ENCODE measurements at regions not wholly inside any gene's neighbourhood (a gene's known extent, or its start where the extent isn't known, plus 50 kb on each side); places are given as distances from the start of the nearest gene placed in this dataset.
"Not testable (repeated sequence)": the region's sequence is repeated elsewhere in the genome, so short reads cannot be mapped to it uniquely, and the experiment has no call there.

DNA sequence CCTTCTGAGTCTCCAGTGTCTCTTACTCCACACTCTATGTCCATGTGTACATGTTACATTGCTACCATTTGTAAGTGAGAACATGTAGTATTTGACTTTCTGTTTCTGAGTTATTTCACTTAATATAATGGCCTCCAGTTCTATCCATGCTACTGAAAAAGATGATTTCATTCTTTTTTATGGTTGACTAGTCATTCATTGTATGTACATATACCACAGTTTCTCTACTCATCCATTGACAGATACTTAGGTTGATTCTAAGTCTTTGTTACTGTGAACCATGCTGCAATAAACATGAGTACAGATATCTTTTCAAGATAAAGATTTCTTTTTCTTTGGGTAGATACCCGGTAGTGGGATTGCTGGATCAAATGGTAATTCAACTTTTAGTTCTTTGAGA lies 107.1 kb upstream of the CHD1 start:
- Histone ChIP-seq H3K4me1 (ENCODE audit: control insufficient read depth, insufficient read depth, low read length) (peaks cover 34% of the 10 kb centered on the region), H3K9me3 (ENCODE audit: control insufficient read depth, low read length) (no peaks in the 10 kb centered on the region), H3K36me3 (ENCODE audit: control insufficient read depth, insufficient read depth, low read length) (no peaks in the 10 kb centered on the region), H3K27me3 (ENCODE audit: control insufficient read depth, insufficient read depth, low read length) (no peaks in the 10 kb centered on the region), H3K9ac (ENCODE audit: low read length) (no peak overlapping the region), H3K4me3 (ENCODE audit: low read length) (no peak overlapping the region)

- H3K9me3 ChIP-seq (ENCODE audit: control insufficient read depth, low read length), result no peaks in the 10 kb centered on the region
- no peaks in the 10 kb centered on the region for H3K27me3 ChIP-seq (ENCODE audit: control insufficient read depth, insufficient read depth, low read length)
- H3K4me1 ChIP-seq (ENCODE audit: control insufficient read depth, insufficient read depth, low read length), result peaks cover 34% of the 10 kb centered on the region
- no peak overlapping the region for H3K4me3 ChIP-seq (ENCODE audit: low read length)
- no peaks in the 10 kb centered on the region for H3K36me3 ChIP-seq (ENCODE audit: control insufficient read depth, insufficient read depth, low read length)
- H3K9ac ChIP-seq (ENCODE audit: low read length), result no peak overlapping the region
These were observed 105.5 kb upstream of the CHD1 start for GRCh38 chr5:99034336-99034735.

- H3K4me3 ChIP-seq (ENCODE audit: low read length), result no peak overlapping the region
These were observed 104.5 kb upstream of the CHD1 start for GRCh38 chr5:99033014-99033900.

GRCh38 chr5:99032234-99033013 lies 103.6 kb upstream of the CHD1 start:
- Histone ChIP-seq H3K27me3 (ENCODE audit: control insufficient read depth, insufficient read depth, low read length) (no peaks in the 10 kb centered on the region), H3K9me3 (ENCODE audit: control insufficient read depth, low read length) (no peaks in the 10 kb centered on the region), H3K4me1 (ENCODE audit: control insufficient read depth, insufficient read depth, low read length) (peaks cover 25% of the 10 kb centered on the region), H3K9ac (ENCODE audit: low read length) (peak overlapping the region; percentile 49), H3K36me3 (ENCODE audit: control insufficient read depth, insufficient read depth, low read length) (no peaks in the 10 kb centered on the region), H3K4me3 (ENCODE audit: low read length) (no peak overlapping the region)

More at GRCh38 chr5:99033014-99033900, 104.5 kb upstream of the CHD1 start:
- H3K27me3 ChIP-seq (ENCODE audit: control insufficient read depth, insufficient read depth, low read length), result no peaks in the 10 kb centered on the region
- no peaks in the 10 kb centered on the region for H3K36me3 ChIP-seq (ENCODE audit: control insufficient read depth, insufficient read depth, low read length)
- H3K4me1 ChIP-seq (ENCODE audit: control insufficient read depth, insufficient read depth, low read length), result peaks cover 32% of the 10 kb centered on the region
- no peaks in the 10 kb centered on the region for H3K9me3 ChIP-seq (ENCODE audit: control insufficient read depth, low read length)
- peak overlapping the region; percentile 49 for H3K9ac ChIP-seq (ENCODE audit: low read length)

DNA sequence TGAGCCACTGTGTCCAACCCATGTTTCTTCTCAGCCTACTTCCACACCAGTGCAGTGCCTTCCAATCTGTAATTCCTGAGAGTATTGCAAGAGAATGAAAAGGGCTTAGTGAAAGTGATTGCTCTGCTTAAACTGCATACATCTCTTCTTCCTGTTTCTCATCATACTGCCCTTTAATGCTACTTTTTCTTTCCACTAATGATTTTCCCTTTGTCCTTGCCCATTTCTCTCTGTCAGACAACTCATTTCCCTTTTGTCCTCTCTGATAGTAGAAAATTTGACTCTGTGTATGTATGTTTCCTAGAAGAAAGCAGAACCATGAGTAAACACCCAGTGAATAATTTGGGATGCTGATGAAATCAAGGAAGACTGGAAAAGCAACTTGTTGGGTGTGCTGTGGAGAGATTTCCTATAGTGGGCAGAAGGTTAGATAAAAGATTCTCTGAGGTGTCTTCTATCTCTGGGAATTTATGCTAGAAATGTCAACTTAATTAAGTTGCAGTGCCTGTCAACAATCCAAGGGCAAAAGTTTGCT lies 102.2 kb upstream of the CHD1 start:
- H3K27me3 ChIP-seq (ENCODE audit: control insufficient read depth, insufficient read depth, low read length), result no peaks in the 10 kb centered on the region
- no peaks in the 10 kb centered on the region for H3K36me3 ChIP-seq (ENCODE audit: control insufficient read depth, insufficient read depth, low read length)
- H3K9ac ChIP-seq (ENCODE audit: low read length), result no peak overlapping the region
- H3K4me1 ChIP-seq (ENCODE audit: control insufficient read depth, insufficient read depth, low read length), result peaks cover 38% of the 10 kb centered on the region
- no peaks in the 10 kb centered on the region for H3K9me3 ChIP-seq (ENCODE audit: control insufficient read depth, low read length)
- H3K4me3 ChIP-seq (ENCODE audit: low read length), result no peak overlapping the region

DNA sequence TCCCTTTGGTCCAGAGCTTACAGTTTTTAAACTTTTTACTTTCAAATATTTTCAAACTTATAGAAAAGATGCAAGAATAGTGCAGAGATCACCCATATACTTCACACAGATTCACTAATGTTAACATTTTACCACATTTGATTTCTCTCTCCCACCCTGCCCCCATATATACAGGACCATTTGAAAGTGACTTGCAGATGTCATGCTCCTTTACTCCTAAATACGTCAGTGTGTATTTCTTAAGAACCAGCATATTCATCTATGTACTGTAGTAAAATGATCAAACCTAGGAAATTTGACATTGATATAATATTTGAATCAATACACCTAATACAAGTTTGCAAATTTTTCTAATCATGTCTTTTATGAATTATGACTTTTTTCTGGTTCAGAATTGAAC lies 100.4 kb upstream of the CHD1 start:
- Histone ChIP-seq H3K4me1 (ENCODE audit: control insufficient read depth, insufficient read depth, low read length) (peaks cover 47% of the 10 kb centered on the region), H3K27me3 (ENCODE audit: control insufficient read depth, insufficient read depth, low read length) (no peaks in the 10 kb centered on the region), H3K9me3 (ENCODE audit: control insufficient read depth, low read length) (no peaks in the 10 kb centered on the region), H3K4me3 (ENCODE audit: low read length) (no peak overlapping the region), H3K36me3 (ENCODE audit: control insufficient read depth, insufficient read depth, low read length) (no peaks in the 10 kb centered on the region), H3K9ac (ENCODE audit: low read length) (no peak overlapping the region)

GRCh38 chr5:99028170-99028569 lies 99.4 kb upstream of the CHD1 start:
- not testable (repeated sequence) for H3K9me3 ChIP-seq (ENCODE audit: control insufficient read depth, low read length); H3K9ac ChIP-seq (ENCODE audit: low read length); H3K27me3 ChIP-seq (ENCODE audit: control insufficient read depth, insufficient read depth, low read length); H3K36me3 ChIP-seq (ENCODE audit: control insufficient read depth, insufficient read depth, low read length); H3K4me3 ChIP-seq (ENCODE audit: low read length)
- peaks cover 39% of the 10 kb centered on the region for H3K4me1 ChIP-seq (ENCODE audit: control insufficient read depth, insufficient read depth, low read length)

DNA sequence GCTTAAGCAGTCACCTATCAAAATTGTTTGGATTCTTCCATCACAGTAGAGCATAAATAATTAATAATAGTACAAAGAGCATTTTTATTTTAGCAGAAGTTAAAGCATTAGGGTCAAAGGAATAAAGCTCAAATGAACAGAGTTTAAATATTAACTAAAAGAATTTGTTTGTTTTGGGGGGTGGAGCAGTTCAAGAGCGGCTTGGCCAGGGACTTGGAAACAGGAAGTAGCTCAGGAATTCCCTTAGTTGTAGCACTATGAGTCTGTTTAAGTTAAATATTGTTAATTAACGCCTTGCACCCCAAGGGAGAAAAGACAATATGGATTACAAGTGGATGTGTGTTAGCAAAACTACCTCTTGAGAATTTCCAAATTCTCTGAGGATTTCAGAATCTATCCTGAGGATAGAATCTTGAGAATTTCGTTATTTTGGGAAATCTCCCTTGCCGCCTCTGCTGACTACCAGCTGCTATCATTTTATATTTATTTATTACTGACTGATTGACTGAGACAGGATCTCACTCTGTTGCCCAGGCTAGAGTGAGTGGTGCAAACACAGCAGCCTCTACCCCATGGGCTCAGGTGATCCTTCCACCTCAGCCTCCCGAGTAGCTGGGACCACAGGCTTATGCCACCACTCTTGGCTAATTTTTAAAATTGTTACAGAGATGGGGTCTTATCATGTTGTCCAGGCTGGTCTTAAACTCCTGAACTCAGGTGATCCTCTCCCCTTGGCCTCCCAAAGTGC lies 96.7 kb upstream of the CHD1 start:
- peaks cover 40% of the 10 kb centered on the region for H3K4me1 ChIP-seq (ENCODE audit: control insufficient read depth, insufficient read depth, low read length)
- no peak overlapping the region for H3K4me3 ChIP-seq (ENCODE audit: low read length)
- H3K27me3 ChIP-seq (ENCODE audit: control insufficient read depth, insufficient read depth, low read length), result no peaks in the 10 kb centered on the region
- H3K9ac ChIP-seq (ENCODE audit: low read length), result peak overlapping the region; percentile 33
- no peaks in the 10 kb centered on the region for H3K36me3 ChIP-seq (ENCODE audit: control insufficient read depth, insufficient read depth, low read length)
- no peaks in the 10 kb centered on the region for H3K9me3 ChIP-seq (ENCODE audit: control insufficient read depth, low read length)

- no peak overlapping the region for H3K4me3 ChIP-seq (ENCODE audit: low read length)
- peaks cover 45% of the 10 kb centered on the region for H3K4me1 ChIP-seq (ENCODE audit: control insufficient read depth, insufficient read depth, low read length)
- no peaks in the 10 kb centered on the region for H3K36me3 ChIP-seq (ENCODE audit: control insufficient read depth, insufficient read depth, low read length)
- no peaks in the 10 kb centered on the region for H3K27me3 ChIP-seq (ENCODE audit: control insufficient read depth, insufficient read depth, low read length)
- H3K9ac ChIP-seq (ENCODE audit: low read length), result no peak overlapping the region
- H3K9me3 ChIP-seq (ENCODE audit: control insufficient read depth, low read length), result no peaks in the 10 kb centered on the region
These were observed 94.5 kb upstream of the CHD1 start for GRCh38 chr5:99023330-99023729.

- H3K4me3 ChIP-seq (ENCODE audit: low read length), result no peak overlapping the region
- no peaks in the 10 kb centered on the region for H3K36me3 ChIP-seq (ENCODE audit: control insufficient read depth, insufficient read depth, low read length)
- H3K4me1 ChIP-seq (ENCODE audit: control insufficient read depth, insufficient read depth, low read length), result peaks cover 42% of the 10 kb centered on the region
- no peaks in the 10 kb centered on the region for H3K9me3 ChIP-seq (ENCODE audit: control insufficient read depth, low read length)
- H3K27me3 ChIP-seq (ENCODE audit: control insufficient read depth, insufficient read depth, low read length), result no peaks in the 10 kb centered on the region
- no peak overlapping the region for H3K9ac ChIP-seq (ENCODE audit: low read length)
These were observed 93.4 kb upstream of the CHD1 start for GRCh38 chr5:99022250-99022649.

DNA sequence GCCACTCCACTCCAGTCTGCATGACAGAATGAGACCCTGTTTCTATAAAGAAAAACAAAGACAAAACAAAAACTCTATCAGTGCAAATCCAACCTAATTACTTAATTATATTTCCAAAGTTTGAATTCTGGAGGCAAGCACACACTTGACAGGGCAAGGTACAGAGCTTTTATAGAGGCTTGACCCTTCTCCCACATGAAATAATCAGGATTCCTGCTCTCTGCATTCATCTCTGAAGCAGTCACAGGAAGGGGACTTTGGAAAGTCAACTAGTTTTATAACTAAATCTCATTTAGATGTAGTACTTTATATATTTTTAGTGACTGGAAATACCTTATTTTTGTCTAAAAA lies 91.9 kb upstream of the CHD1 start:
- H3K27me3 ChIP-seq (ENCODE audit: control insufficient read depth, insufficient read depth, low read length), result no peaks in the 10 kb centered on the region
- no peaks in the 10 kb centered on the region for H3K36me3 ChIP-seq (ENCODE audit: control insufficient read depth, insufficient read depth, low read length)
- no peaks in the 10 kb centered on the region for H3K9me3 ChIP-seq (ENCODE audit: control insufficient read depth, low read length)
- H3K9ac ChIP-seq (ENCODE audit: low read length), result no peak overlapping the region
- H3K4me1 ChIP-seq (ENCODE audit: control insufficient read depth, insufficient read depth, low read length), result peaks cover 26% of the 10 kb centered on the region
- H3K4me3 ChIP-seq (ENCODE audit: low read length), result no peak overlapping the region

All from mucosa of stomach (tissue), 1 donor.